ENCODE measurements at regions not wholly inside any gene's neighbourhood (a gene's known extent, or its start where the extent isn't known, plus 50 kb on each side); places are given as distances from the start of the nearest gene placed in this dataset.

DNA sequence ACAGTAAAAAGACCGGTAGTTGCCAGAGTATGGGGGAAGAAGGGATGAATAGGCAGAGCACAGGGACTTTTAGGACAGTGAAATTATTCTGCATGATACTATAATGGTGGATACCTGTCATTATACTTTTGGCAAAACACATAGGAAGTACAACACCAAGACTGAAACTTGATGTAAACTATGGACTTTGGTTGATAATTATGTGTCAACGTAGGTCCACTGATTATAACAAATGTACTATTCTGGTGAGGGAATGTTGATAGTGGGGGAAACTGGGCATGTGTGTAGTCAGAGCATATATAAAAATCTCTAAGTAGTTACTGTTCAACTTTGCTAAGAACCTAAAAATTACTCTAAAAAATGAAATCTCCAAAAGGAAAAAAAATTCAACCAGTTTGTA lies 629.7 kb downstream of the CCDC85A start:
- Histone ChIP-seq H4K20me1 (ENCODE audit: insufficient read depth, poor library complexity, severe bottlenecking) (no peaks in the 10 kb centered on the region), H3K4me2 (no peak overlapping the region), H3K27ac (no peak overlapping the region), H3K79me2 (no peaks in the 10 kb centered on the region), H3K36me3 (replicated peaks; ENCODE audit: insufficient read depth, low read depth) (no peaks in the 10 kb centered on the region), H3K4me1 (ENCODE audit: insufficient read depth) (no peaks in the 10 kb centered on the region), H3K9me2 (replicated peaks; ENCODE audit: insufficient read depth) (no peaks in the 10 kb centered on the region), H2AFZ (no peak overlapping the region), H3K9me3 (ENCODE audit: low read depth) (no peaks in the 10 kb centered on the region), H3K27me3 (no peaks in the 10 kb centered on the region), H3K4me3 (no peak overlapping the region)
- TF ChIP-seq, protein P1, sequence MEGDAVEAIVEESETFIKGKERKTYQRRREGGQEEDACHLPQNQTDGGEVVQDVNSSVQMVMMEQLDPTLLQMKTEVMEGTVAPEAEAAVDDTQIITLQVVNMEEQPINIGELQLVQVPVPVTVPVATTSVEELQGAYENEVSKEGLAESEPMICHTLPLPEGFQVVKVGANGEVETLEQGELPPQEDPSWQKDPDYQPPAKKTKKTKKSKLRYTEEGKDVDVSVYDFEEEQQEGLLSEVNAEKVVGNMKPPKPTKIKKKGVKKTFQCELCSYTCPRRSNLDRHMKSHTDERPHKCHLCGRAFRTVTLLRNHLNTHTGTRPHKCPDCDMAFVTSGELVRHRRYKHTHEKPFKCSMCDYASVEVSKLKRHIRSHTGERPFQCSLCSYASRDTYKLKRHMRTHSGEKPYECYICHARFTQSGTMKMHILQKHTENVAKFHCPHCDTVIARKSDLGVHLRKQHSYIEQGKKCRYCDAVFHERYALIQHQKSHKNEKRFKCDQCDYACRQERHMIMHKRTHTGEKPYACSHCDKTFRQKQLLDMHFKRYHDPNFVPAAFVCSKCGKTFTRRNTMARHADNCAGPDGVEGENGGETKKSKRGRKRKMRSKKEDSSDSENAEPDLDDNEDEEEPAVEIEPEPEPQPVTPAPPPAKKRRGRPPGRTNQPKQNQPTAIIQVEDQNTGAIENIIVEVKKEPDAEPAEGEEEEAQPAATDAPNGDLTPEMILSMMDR (IDR thresholded peaks at IDR 0.05; ENCODE audit: poor library complexity) = no peak
- no peak for TF ChIP-seq EZH2 (IDR thresholded peaks at IDR 0.05; ENCODE audit: borderline replicate concordance)
- TF ChIP-seq EZH2phosphoT487 (IDR thresholded peaks at IDR 0.05; ENCODE audit: low read depth, severe bottlenecking, unreplicated experiment) = no peak
- no peak for DNase-seq (ENCODE audit: low spot score)
- WGBS (ENCODE audit: low lambda C conversion rate, missing lambda C conversion rate) = 83% methylated on average over 2 of the region's 2 CpGs

DNA sequence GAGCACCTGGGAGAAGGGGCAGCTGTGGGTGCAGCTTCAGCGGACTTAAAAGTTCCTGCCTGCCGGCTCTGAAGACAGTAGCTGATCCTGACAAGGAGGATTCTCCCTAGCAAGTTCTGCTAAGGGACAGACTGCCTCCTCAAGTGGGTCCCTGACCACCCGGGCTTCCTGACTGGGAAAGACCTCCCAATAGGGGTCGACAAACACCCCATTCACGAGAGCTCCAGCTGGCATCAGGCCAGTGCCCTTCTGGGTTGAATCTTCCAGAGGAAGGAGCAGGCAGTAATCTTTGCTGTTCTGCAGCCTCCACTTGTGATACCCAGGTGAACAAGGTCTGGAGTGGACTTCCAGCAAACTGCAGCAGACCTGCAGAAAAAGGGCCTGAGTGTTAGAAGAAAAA lies 632.9 kb downstream of the CCDC85A start:
- H3K9me2 ChIP-seq (replicated peaks; ENCODE audit: insufficient read depth) = no peaks in the 10 kb centered on the region
- peak; percentile 4 for DNase-seq (ENCODE audit: low spot score)
- TF ChIP-seq, protein P1 (IDR thresholded peaks at IDR 0.05; ENCODE audit: poor library complexity) = no peak
- no peak for TF ChIP-seq EZH2 (IDR thresholded peaks at IDR 0.05; ENCODE audit: borderline replicate concordance)
- TF ChIP-seq EZH2phosphoT487 (IDR thresholded peaks at IDR 0.05; ENCODE audit: low read depth, severe bottlenecking, unreplicated experiment) = no peak
- no peaks in the 10 kb centered on the region for H3K27me3 ChIP-seq
- 80% methylated on average over 5 of the region's 5 CpGs for WGBS (ENCODE audit: low lambda C conversion rate, missing lambda C conversion rate)
- no peaks in the 10 kb centered on the region for H3K36me3 ChIP-seq (replicated peaks; ENCODE audit: insufficient read depth, low read depth)
- no peak overlapping the region for H3K4me2 ChIP-seq
- H2AFZ ChIP-seq = no peak overlapping the region
- no peak overlapping the region for H3K27ac ChIP-seq
- H3K9me3 ChIP-seq (ENCODE audit: low read depth) = no peaks in the 10 kb centered on the region
- H3K4me1 ChIP-seq (ENCODE audit: insufficient read depth) = no peaks in the 10 kb centered on the region
- no peaks in the 10 kb centered on the region for H3K79me2 ChIP-seq
- no peak overlapping the region for H3K4me3 ChIP-seq
- no peaks in the 10 kb centered on the region for H4K20me1 ChIP-seq (ENCODE audit: insufficient read depth, poor library complexity, severe bottlenecking)

DNA sequence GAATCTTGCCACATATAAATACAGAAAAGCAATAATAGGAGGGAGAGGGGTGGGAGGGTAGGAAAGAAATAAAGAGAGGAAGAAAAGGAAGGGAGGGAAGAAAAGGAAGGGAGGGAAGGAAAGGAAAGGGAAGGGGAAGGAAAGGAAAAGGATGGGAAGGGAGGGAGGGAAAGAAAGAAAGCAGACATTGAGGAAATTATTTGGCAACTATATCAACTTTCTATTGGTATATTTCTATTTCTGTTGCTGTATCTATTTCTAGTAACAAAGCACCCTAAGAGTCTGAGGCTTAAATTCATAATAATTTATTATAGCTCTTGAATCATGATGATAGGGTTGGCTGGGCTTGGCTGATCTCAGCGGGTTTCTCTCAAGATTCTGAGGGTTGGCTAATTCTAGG lies 648.0 kb downstream of the CCDC85A start:
- WGBS (ENCODE audit: low lambda C conversion rate, missing lambda C conversion rate) = 94% methylated on average over 1 of the region's 1 CpG
- H2AFZ ChIP-seq = no peak overlapping the region

More for the DNA sequence above, 648.0 kb downstream of the CCDC85A start:
- Histone ChIP-seq H3K27ac (no peak overlapping the region), H3K79me2 (no peaks in the 10 kb centered on the region), H3K9me2 (replicated peaks; ENCODE audit: insufficient read depth) (no peaks in the 10 kb centered on the region), H3K4me2 (no peak overlapping the region), H3K4me3 (no peak overlapping the region), H3K36me3 (replicated peaks; ENCODE audit: insufficient read depth, low read depth) (no peaks in the 10 kb centered on the region), H3K27me3 (no peaks in the 10 kb centered on the region), H3K9me3 (ENCODE audit: low read depth) (no peaks in the 10 kb centered on the region), H4K20me1 (ENCODE audit: insufficient read depth, poor library complexity, severe bottlenecking) (no peaks in the 10 kb centered on the region), H3K4me1 (ENCODE audit: insufficient read depth) (no peaks in the 10 kb centered on the region)
- TF ChIP-seq, protein P1 (IDR thresholded peaks at IDR 0.05; ENCODE audit: poor library complexity) = no peak
- TF ChIP-seq EZH2phosphoT487 (IDR thresholded peaks at IDR 0.05; ENCODE audit: low read depth, severe bottlenecking, unreplicated experiment) (no peak), EZH2 (IDR thresholded peaks at IDR 0.05; ENCODE audit: borderline replicate concordance) (no peak)
- no peak for DNase-seq (ENCODE audit: low spot score)

Measured in hepatocyte (in vitro differentiated cells).